Activated naive CD8-positive, alpha-beta T cell treated with anti-CD3 and anti-CD28 coated beads, Interleukin-2, amount 10 ng/mL, durations not matched to agents 7 days and 5 days (primary cell): ENCODE measurements at regions not wholly inside any gene's neighbourhood (a gene's known extent, or its start where the extent isn't known, plus 50 kb on each side); places are given as distances from the start of the nearest gene placed in this dataset.

ENCODE experiments used
- ATAC-seq: fragments of 150-1000 bp; cut with Tn5 transposase; one replicate; pipeline ENCODE4 v1.10.0; 2021; ENCODE audit warnings: low read depth, moderate library complexity
- POLR2A ChIA-PET: fragments of 350-600 bp; sonication (Branson Sonifier 250); formaldehyde crosslinking; loops from one replicate; lab custom pipeline; 2021; ENCODE audit warnings: antibody characterized with exemption; lab: Charles Lee
- DNase-seq: peaks from one replicate; pipeline ENCODE4 v3.0.0; 2021
- H3K27ac Mint-ChIP-seq: one replicate; pipeline ENCODE4 v1.8.0; 2022; ENCODE audit warnings: mild to moderate bottlenecking, mixed read lengths
- H3K27me3 Mint-ChIP-seq: one replicate; pipeline ENCODE4 v1.8.0; 2022; ENCODE audit warnings: mild to moderate bottlenecking, moderate library complexity, mixed read lengths
- H3K36me3 Mint-ChIP-seq: one replicate; pipeline ENCODE4 v1.8.0; 2021; ENCODE audit warnings: mild to moderate bottlenecking, mixed read lengths
- H3K4me1 Mint-ChIP-seq: one replicate; pipeline ENCODE4 v1.8.0; 2021; ENCODE audit warnings: mixed read lengths
- H3K4me3 Mint-ChIP-seq: one replicate; pipeline ENCODE4 v1.8.0; 2022; ENCODE audit warnings: mild to moderate bottlenecking, moderate library complexity, mixed read lengths
- H3K9me3 Mint-ChIP-seq: one replicate; pipeline ENCODE4 v1.8.0; 2021; ENCODE audit warnings: mixed read lengths

DNA sequence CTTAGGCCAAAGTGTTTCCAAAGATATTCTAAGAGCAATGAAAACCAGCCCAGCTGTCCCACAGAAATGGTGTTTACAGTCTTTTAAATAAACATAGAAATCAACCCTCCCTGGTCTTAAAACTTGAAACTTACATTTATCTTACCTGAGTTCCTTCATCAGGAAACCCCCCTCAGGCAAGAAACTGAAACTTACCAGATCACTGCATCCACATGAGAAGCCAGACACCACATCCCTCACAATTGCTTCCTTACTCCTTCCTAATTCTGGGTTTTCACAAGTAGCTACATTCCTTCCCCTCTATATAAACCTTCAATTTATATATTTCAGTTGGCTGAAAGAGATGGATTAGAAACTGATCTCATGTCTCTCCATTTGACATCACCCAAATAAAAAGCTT, 563.0 kb upstream of the CHRM3 start:
- no peak overlapping the region for H3K4me3 Mint-ChIP-seq
- no peak overlapping the region for H3K27ac Mint-ChIP-seq
- H3K9me3 Mint-ChIP-seq: peaks cover 6% of the 10 kb centered on the region
- POLR2A ChIA-PET: no interaction called here
- no peaks in the 10 kb centered on the region for H3K4me1 Mint-ChIP-seq
- no peaks in the 10 kb centered on the region for H3K27me3 Mint-ChIP-seq
- DNase-seq (no peak), ATAC-seq (no peak)
- no peaks in the 10 kb centered on the region for H3K36me3 Mint-ChIP-seq

DNA sequence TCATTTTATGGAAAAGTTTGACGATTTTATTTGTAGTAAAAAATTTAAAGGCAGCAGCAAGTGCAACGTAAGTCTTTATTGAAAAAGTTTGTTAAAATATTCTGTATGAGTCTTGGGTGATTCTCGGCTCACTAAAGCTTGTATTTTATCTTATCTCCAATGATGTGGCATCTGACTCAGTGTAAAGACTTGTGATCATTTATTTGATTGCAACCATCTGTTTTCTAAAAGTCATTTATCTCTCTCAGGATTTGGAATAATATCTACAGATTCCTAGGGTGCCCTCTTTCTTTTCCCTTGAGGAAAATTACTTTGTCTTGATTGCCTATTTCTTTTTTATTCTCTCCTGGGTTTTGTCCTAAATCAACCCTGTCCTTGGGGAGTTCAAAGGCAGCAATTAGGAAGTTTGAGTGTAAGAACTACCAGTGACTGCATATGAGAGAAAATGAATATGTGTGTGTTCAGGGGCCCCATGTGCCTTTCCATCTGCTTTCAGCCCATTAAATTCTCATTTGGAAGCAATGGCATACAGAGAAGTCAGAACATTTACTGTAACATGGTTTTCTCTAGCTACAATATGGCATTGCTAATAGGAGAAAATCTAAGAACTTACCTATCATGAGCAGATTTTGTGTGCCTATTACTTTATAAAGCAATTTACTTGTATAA, 575.0 kb upstream of the CHRM3 start:
- POLR2A ChIA-PET: no interaction called here
- Mint-ChIP-seq H3K4me1 (no peaks in the 10 kb centered on the region), H3K9me3 (peaks cover 3% of the 10 kb centered on the region), H3K27ac (no peak overlapping the region), H3K4me3 (no peak overlapping the region), H3K36me3 (no peaks in the 10 kb centered on the region), H3K27me3 (no peaks in the 10 kb centered on the region)
- ATAC-seq (no peak), DNase-seq (no peak)

GRCh38 chr1:238790882-238791281, 595.5 kb upstream of the CHRM3 start:
- DNase-seq (no peak), ATAC-seq (no peak)
- Mint-ChIP-seq H3K36me3 (no peaks in the 10 kb centered on the region), H3K4me1 (no peaks in the 10 kb centered on the region), H3K9me3 (peaks cover 9% of the 10 kb centered on the region), H3K27me3 (no peaks in the 10 kb centered on the region), H3K27ac (no peak overlapping the region), H3K4me3 (no peak overlapping the region)
- POLR2A ChIA-PET: no interaction called here

DNA sequence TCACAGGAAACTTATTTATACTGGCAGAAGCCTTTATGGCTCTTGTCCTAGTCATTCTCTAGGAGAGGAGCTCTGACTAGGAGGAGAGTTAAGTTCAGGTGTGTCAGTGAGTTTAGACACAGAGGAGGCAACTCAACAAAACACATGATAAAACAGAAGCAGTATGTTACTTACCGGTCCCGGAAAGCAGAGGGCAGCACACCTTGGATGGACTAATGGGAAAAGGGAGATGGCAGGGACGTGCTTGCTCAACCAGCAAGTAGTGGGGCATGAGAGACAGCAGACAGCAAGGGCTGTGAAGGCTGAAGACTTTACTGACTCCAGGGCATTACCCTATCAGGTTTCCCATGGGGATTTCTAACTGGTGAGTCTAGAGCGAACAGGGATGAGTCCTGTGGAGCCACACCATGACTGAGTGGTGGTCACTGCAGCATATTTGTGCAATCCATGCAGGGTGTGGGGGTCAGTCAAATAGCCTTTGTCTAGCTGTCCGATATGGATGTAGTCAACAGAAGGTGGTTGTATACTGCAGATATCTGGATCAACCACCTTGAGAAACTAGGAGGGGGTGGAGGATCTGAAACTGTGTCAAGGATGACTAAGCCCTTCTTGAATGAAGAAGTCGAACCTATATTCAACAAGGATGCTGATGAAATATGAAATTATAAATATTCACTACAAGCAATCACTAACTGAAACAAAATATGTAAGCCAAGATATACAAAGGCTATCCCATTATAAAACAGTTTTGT, 596.3 kb upstream of the CHRM3 start:
- POLR2A ChIA-PET: no interaction called here
- H3K36me3 Mint-ChIP-seq: no peaks in the 10 kb centered on the region
- H3K4me3 Mint-ChIP-seq: no peak overlapping the region
- H3K9me3 Mint-ChIP-seq: peaks cover 9% of the 10 kb centered on the region
- no peaks in the 10 kb centered on the region for H3K4me1 Mint-ChIP-seq
- no peaks in the 10 kb centered on the region for H3K27me3 Mint-ChIP-seq
- H3K27ac Mint-ChIP-seq: no peak overlapping the region
- DNase-seq: no peak
- ATAC-seq: no peak

DNA sequence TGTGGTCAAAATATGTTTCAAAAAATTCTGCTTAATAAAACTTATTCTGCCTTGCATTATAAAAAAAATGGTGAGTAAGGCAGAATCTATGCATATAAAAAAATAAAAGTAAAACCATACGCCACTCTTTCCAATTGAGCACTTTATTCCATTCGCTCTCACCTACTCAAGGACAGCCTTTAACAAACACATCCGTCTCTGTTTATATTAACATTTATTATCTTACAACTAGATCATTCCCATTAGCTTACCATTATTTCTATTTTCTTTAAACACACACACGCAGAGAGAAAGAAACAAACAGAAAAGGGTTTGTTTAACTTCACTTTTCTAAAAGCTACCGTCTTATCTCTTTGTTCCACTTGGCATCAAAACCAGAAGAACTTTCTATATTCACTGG, 598.9 kb upstream of the CHRM3 start:
- DNase-seq: no peak
- H3K9me3 Mint-ChIP-seq: peaks cover 4% of the 10 kb centered on the region
- no peak overlapping the region for H3K27ac Mint-ChIP-seq
- POLR2A ChIA-PET: no interaction called here
- no peaks in the 10 kb centered on the region for H3K27me3 Mint-ChIP-seq
- H3K36me3 Mint-ChIP-seq: no peaks in the 10 kb centered on the region
- no peaks in the 10 kb centered on the region for H3K4me1 Mint-ChIP-seq
- H3K4me3 Mint-ChIP-seq: no peak overlapping the region
- ATAC-seq: no peak

- POLR2A ChIA-PET: no interaction called here
- Mint-ChIP-seq H3K9me3 (peaks cover 4% of the 10 kb centered on the region), H3K4me1 (no peaks in the 10 kb centered on the region), H3K27me3 (no peaks in the 10 kb centered on the region), H3K4me3 (no peak overlapping the region), H3K36me3 (no peaks in the 10 kb centered on the region), H3K27ac (no peak overlapping the region)
- no peak for DNase-seq
- no peak for ATAC-seq
Measured at GRCh38 chr1:238783633-238784032, 602.7 kb upstream of the CHRM3 start.

DNA sequence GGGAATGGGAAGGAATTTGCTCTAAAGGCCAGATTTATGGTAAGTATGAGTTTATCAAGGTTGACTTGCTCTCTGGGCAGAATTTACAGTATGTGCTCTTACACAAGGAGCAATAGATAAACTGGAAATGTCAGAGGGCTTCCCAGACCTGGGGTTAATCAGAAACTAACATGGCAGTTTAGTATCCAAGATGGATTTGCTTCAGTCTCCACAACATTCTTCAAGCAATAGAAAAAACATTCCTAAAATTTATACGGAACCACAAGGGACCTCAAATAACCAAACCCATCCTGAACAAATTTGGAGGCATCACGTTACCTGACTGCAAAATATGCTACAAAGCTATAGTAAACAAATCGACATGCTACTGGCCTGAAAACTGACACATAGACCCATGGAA, 606.7 kb upstream of the CHRM3 start:
- ATAC-seq (no peak), DNase-seq (no peak)
- H3K9me3 Mint-ChIP-seq: peaks cover 2% of the 10 kb centered on the region
- POLR2A ChIA-PET: no interaction called here
- H3K4me1 Mint-ChIP-seq: no peaks in the 10 kb centered on the region
- H3K27ac Mint-ChIP-seq: no peak overlapping the region
- no peaks in the 10 kb centered on the region for H3K36me3 Mint-ChIP-seq
- no peak overlapping the region for H3K4me3 Mint-ChIP-seq
- no peaks in the 10 kb centered on the region for H3K27me3 Mint-ChIP-seq

- POLR2A ChIA-PET: no interaction called here
- H3K36me3 Mint-ChIP-seq: no peaks in the 10 kb centered on the region
- H3K9me3 Mint-ChIP-seq: peaks cover 2% of the 10 kb centered on the region
- no peaks in the 10 kb centered on the region for H3K27me3 Mint-ChIP-seq
- H3K4me1 Mint-ChIP-seq: no peaks in the 10 kb centered on the region
- no peak overlapping the region for H3K27ac Mint-ChIP-seq
- DNase-seq (no peak), ATAC-seq (no peak)
- H3K4me3 Mint-ChIP-seq: no peak overlapping the region
Measured at GRCh38 chr1:238778113-238778512, 608.3 kb upstream of the CHRM3 start.

DNA sequence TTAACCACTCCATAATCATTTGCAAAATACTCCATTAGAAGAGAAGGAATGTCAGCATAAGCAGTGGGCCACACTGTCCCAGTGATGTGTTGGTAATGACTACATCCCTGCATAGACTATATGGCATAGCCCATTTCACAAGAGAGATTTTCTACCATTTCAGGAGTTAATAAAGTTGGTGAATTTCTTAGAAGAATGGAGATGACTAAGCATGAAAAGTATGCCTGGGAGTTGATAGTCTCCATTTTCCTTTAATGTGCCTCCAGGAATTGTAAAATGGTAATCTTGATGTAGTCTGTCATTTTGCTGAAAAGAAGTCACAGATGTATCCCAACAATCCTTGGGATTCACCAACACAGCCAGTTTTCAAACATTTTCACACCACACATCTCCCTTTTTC, 608.8 kb upstream of the CHRM3 start:
- H3K27me3 Mint-ChIP-seq: no peaks in the 10 kb centered on the region
- DNase-seq (no peak), ATAC-seq (no peak)
- no peak overlapping the region for H3K4me3 Mint-ChIP-seq
- POLR2A ChIA-PET: no interaction called here
- H3K4me1 Mint-ChIP-seq: no peaks in the 10 kb centered on the region
- H3K36me3 Mint-ChIP-seq: no peaks in the 10 kb centered on the region
- peaks cover 2% of the 10 kb centered on the region for H3K9me3 Mint-ChIP-seq
- H3K27ac Mint-ChIP-seq: no peak overlapping the region

- H3K4me3 Mint-ChIP-seq: no peak overlapping the region
- no peaks in the 10 kb centered on the region for H3K27me3 Mint-ChIP-seq
- no peak overlapping the region for H3K27ac Mint-ChIP-seq
- H3K9me3 Mint-ChIP-seq: peaks cover 2% of the 10 kb centered on the region
- H3K36me3 Mint-ChIP-seq: no peaks in the 10 kb centered on the region
- no peak for ATAC-seq
- POLR2A ChIA-PET: no interaction called here
- no peak for DNase-seq
- no peaks in the 10 kb centered on the region for H3K4me1 Mint-ChIP-seq
Measured at GRCh38 chr1:238776126-238776525, 610.2 kb upstream of the CHRM3 start.

DNA sequence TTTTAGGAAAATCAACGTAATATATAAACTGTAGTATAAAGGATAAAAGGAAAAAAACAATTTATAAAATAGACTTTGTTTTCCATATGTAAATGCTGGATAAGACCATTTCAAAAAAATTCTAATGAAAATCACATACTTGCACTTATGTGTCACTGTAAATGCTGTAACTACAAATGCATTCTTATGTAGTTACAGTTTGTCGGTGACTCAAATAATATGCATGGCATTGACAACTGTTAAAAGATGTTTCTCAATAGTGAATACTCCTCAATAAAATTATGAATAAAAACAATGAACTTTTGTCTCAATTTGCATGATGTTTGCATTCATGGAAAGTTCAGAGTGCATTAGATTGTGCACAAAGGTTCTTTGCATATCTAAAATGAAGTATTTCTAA, 614.0 kb upstream of the CHRM3 start:
- Mint-ChIP-seq H3K36me3 (no peaks in the 10 kb centered on the region), H3K9me3 (no peaks in the 10 kb centered on the region), H3K27me3 (no peaks in the 10 kb centered on the region), H3K27ac (no peak overlapping the region), H3K4me1 (no peaks in the 10 kb centered on the region), H3K4me3 (no peak overlapping the region)
- no peak for DNase-seq
- no peak for ATAC-seq
- POLR2A ChIA-PET: no interaction called here

GRCh38 chr1:238767321-238767720, 619.0 kb upstream of the CHRM3 start:
- Mint-ChIP-seq H3K4me3 (no peak overlapping the region), H3K27ac (no peak overlapping the region), H3K9me3 (peaks cover 6% of the 10 kb centered on the region), H3K4me1 (no peaks in the 10 kb centered on the region), H3K27me3 (no peaks in the 10 kb centered on the region), H3K36me3 (no peaks in the 10 kb centered on the region)
- DNase-seq: no peak
- no peak for ATAC-seq
- POLR2A ChIA-PET: no interaction called here

- H3K36me3 Mint-ChIP-seq: no peaks in the 10 kb centered on the region
- DNase-seq: no peak
- H3K4me3 Mint-ChIP-seq: no peak overlapping the region
- H3K4me1 Mint-ChIP-seq: no peaks in the 10 kb centered on the region
- POLR2A ChIA-PET: no interaction called here
- H3K27me3 Mint-ChIP-seq: no peaks in the 10 kb centered on the region
- no peak overlapping the region for H3K27ac Mint-ChIP-seq
- H3K9me3 Mint-ChIP-seq: peaks cover 7% of the 10 kb centered on the region
- ATAC-seq: no peak
Measured at GRCh38 chr1:238764779-238765178, 621.6 kb upstream of the CHRM3 start.

- DNase-seq: no peak
- no peak overlapping the region for H3K4me3 Mint-ChIP-seq
- no peaks in the 10 kb centered on the region for H3K27me3 Mint-ChIP-seq
- POLR2A ChIA-PET: no interaction called here
- peaks cover 4% of the 10 kb centered on the region for H3K9me3 Mint-ChIP-seq
- ATAC-seq: no peak
- no peak overlapping the region for H3K27ac Mint-ChIP-seq
- H3K4me1 Mint-ChIP-seq: no peaks in the 10 kb centered on the region
- no peaks in the 10 kb centered on the region for H3K36me3 Mint-ChIP-seq
Measured at GRCh38 chr1:238753252-238753651, 633.1 kb upstream of the CHRM3 start.
